GM23248 (cell line): ENCODE measurements at regions not wholly inside any gene's neighbourhood (a gene's known extent, or its start where the extent isn't known, plus 50 kb on each side); places are given as distances from the start of the nearest gene placed in this dataset.

Experiments
- EZH2 ChIP-seq: fragments of 200-600 bp; sonication (generic); IDR thresholded peaks from 2 replicates; pipeline ENCODE4 v1.6.1; 2018; ENCODE audit warnings: antibody characterized with exemption, mild to moderate bottlenecking; ENCODE audit not compliant: insufficient read depth, poor library complexity, severe bottlenecking
- EZH2phosphoT487 ChIP-seq: fragments of 200-600 bp; sonication (generic); IDR thresholded peaks from 2 replicates; pipeline ENCODE4 v1.6.1; 2018; ENCODE audit warnings: antibody characterized with exemption, moderate library complexity, mild to moderate bottlenecking, low read depth; ENCODE audit not compliant: insufficient read depth

DNA sequence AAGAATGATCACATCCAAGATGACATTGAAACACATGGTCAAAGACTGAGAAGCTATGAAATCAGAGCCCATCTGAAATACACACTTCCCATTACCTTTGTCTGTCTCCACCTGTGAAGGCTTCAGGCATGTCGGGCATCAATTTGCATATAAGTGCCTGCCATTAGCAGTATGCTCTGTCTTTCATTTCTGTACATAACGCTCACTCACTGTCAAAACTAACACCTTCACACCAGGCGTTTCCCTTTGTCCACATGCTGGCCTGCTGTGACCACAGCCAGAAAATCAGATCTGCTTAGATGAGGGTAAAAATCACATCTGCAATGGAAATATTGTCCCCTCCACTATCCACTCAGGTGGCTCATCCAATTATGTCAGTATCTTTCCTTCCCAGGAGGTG lies 524.8 kb downstream of the TOX3 start:
- TF ChIP-seq EZH2 (no peak), EZH2phosphoT487 (no peak)
